Activated CD8-positive, alpha-beta memory T cell treated with anti-CD3 and anti-CD28 coated beads, Interleukin-2, amount 10 ng/mL, durations not matched to agents 7 days and 5 days (primary cell): ENCODE measurements at regions not wholly inside any gene's neighbourhood (a gene's known extent, or its start where the extent isn't known, plus 50 kb on each side); places are given as distances from the start of the nearest gene placed in this dataset.

Experiments
- ATAC-seq: fragments of 150-1000 bp; cut with Tn5 transposase; one replicate; pipeline ENCODE4 v1.10.0; 2021; ENCODE audit warnings: moderate library complexity
- CTCF ChIA-PET: fragments of 350-600 bp; sonication (Branson Sonifier 250); formaldehyde crosslinking; loops from one replicate; lab custom pipeline; 2021; ENCODE audit warnings: antibody characterized with exemption; lab: Charles Lee
- DNase-seq: peaks from one replicate; pipeline ENCODE4 v3.0.0-alpha.2; 2020
- H3K27ac Mint-ChIP-seq: one replicate; pipeline ENCODE4 v1.8.0; 2021; ENCODE audit warnings: mild to moderate bottlenecking, mixed read lengths
- H3K27me3 Mint-ChIP-seq: one replicate; pipeline ENCODE4 v1.8.0; 2021; ENCODE audit warnings: mixed read lengths
- H3K36me3 Mint-ChIP-seq: one replicate; pipeline ENCODE4 v1.8.0; 2021; ENCODE audit warnings: mild to moderate bottlenecking, mixed read lengths
- H3K4me1 Mint-ChIP-seq: one replicate; pipeline ENCODE4 v1.8.0; 2021; ENCODE audit warnings: mixed read lengths
- H3K4me3 Mint-ChIP-seq: one replicate; pipeline ENCODE4 v1.8.0; 2021; ENCODE audit warnings: mild to moderate bottlenecking, moderate library complexity, mixed read lengths
- H3K9me3 Mint-ChIP-seq: one replicate; pipeline ENCODE4 v1.8.0; 2022; ENCODE audit warnings: low read depth, mixed read lengths

DNA sequence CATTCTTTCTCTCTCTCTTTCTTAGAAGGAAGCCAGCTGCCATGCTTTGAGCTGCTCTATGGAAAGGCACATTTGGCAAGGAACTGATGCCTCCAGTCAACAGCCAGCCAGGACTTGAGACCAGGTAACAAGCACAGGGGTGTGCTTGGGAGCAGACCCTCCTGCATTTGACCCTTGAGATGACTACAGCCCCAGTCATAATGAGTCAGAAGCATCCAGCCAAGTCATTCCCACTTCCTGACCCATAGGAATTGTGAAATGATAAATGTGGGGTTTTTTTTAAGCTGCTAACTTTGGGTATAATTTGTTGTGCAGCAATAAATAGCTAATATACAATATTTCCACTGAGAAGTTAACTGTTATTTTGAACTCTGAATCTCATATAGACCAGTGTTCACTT is 446.9 kb downstream of the GRXCR1 start:
- CTCF ChIA-PET = no interaction called here

DNA sequence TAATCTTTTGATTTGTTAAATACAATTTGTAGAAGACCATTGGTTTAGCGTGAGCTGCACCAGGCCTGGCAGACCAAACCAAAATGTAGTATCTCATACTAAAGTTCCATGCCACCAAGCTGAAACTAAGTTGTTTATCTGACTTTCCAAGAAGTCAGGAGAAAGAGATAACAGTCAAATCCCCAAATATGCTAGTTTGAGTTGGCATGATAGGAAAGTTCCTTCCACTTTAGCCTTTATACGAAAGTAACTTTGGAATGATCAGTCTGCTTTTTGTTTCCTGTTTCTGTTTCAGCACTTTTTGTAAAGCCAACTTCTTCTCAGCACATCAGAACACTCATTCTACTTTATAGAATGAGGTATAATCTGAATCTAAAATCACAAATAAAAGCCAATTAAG is 449.2 kb downstream of the GRXCR1 start:
- CTCF ChIA-PET = no interaction called here
- no peak for ATAC-seq
- no peak overlapping the region for H3K27ac Mint-ChIP-seq
- DNase-seq = no peak
- peaks cover 4% of the 10 kb centered on the region for H3K9me3 Mint-ChIP-seq
- H3K4me1 Mint-ChIP-seq = no peaks in the 10 kb centered on the region
- no peak overlapping the region for H3K4me3 Mint-ChIP-seq
- H3K36me3 Mint-ChIP-seq = no peaks in the 10 kb centered on the region
- no peaks in the 10 kb centered on the region for H3K27me3 Mint-ChIP-seq

More for the DNA sequence above, 446.9 kb downstream of the GRXCR1 start:
- Mint-ChIP-seq H3K27me3 (no peaks in the 10 kb centered on the region), H3K4me1 (no peaks in the 10 kb centered on the region), H3K27ac (no peak overlapping the region), H3K4me3 (no peak overlapping the region), H3K9me3 (peaks cover 4% of the 10 kb centered on the region), H3K36me3 (no peaks in the 10 kb centered on the region)
- DNase-seq = no peak
- no peak for ATAC-seq

DNA sequence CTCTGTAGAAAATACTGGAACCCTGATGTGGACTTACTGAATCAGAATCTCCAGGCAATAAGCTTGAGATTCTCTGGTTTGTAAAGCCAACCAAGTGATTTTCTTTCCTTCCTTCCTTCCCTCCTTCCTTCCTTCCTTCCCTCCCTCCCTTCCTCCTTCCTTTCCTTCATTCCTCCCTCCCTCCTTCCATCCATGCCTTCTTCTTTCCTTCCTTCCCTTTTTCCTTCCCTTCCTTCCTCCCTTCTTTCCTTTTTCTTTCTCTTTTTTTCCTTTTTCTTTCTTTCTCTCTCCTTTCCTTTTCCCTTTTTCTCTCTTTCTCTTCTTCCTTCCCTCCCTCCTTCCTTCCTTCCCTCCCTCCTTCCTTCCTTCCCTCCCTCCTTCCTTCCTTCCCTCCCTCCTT is 450.8 kb downstream of the GRXCR1 start:
- H3K9me3 Mint-ChIP-seq = peaks cover 4% of the 10 kb centered on the region
- CTCF ChIA-PET = no interaction called here
- H3K27me3 Mint-ChIP-seq = no peaks in the 10 kb centered on the region
- H3K36me3 Mint-ChIP-seq = no peaks in the 10 kb centered on the region
- DNase-seq (no peak), ATAC-seq (no peak)
- H3K4me1 Mint-ChIP-seq = no peaks in the 10 kb centered on the region
- no peak overlapping the region for H3K4me3 Mint-ChIP-seq
- no peak overlapping the region for H3K27ac Mint-ChIP-seq

- H3K27me3 Mint-ChIP-seq = no peaks in the 10 kb centered on the region
- CTCF ChIA-PET = no interaction called here
- H3K27ac Mint-ChIP-seq = no peak overlapping the region
- ATAC-seq (no peak), DNase-seq (no peak)
- H3K9me3 Mint-ChIP-seq = no peaks in the 10 kb centered on the region
- H3K36me3 Mint-ChIP-seq = no peaks in the 10 kb centered on the region
- H3K4me3 Mint-ChIP-seq = no peak overlapping the region
- H3K4me1 Mint-ChIP-seq = no peaks in the 10 kb centered on the region
Observed at GRCh38 chr4:43345323-43345925, 452.9 kb downstream of the GRXCR1 start.

DNA sequence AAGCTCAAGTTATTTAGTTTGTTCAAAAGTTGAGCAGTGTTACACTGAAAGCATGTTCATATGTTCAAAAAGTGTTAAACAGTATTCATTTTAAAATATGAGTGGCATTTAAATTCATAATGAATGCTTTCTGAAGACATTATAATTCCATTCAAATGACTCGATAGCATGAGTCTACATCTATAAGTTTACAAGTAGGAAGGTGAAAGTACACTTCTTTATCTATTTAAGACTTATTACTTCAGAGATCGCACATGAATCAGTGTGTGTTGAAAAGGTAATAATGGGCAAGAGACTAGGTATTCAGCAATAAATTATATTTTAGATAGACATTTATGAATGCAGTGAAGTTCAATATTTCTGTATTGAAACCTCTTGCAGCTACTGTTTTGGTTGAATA is 456.1 kb downstream of the GRXCR1 start:
- Mint-ChIP-seq H3K27ac (no peak overlapping the region), H3K4me1 (no peaks in the 10 kb centered on the region), H3K4me3 (no peak overlapping the region), H3K27me3 (no peaks in the 10 kb centered on the region), H3K36me3 (no peaks in the 10 kb centered on the region), H3K9me3 (no peaks in the 10 kb centered on the region)
- DNase-seq (no peak), ATAC-seq (no peak)
- CTCF ChIA-PET = no interaction called here

- H3K9me3 Mint-ChIP-seq = no peaks in the 10 kb centered on the region
- CTCF ChIA-PET = no interaction called here
- H3K36me3 Mint-ChIP-seq = no peaks in the 10 kb centered on the region
- DNase-seq (no peak), ATAC-seq (no peak)
- no peaks in the 10 kb centered on the region for H3K27me3 Mint-ChIP-seq
- H3K27ac Mint-ChIP-seq = no peak overlapping the region
- no peaks in the 10 kb centered on the region for H3K4me1 Mint-ChIP-seq
- no peak overlapping the region for H3K4me3 Mint-ChIP-seq
Observed at GRCh38 chr4:43351970-43352806, 459.7 kb downstream of the GRXCR1 start.

- H3K27ac Mint-ChIP-seq = no peak overlapping the region
- no peak overlapping the region for H3K4me3 Mint-ChIP-seq
- no peaks in the 10 kb centered on the region for H3K36me3 Mint-ChIP-seq
- no peaks in the 10 kb centered on the region for H3K27me3 Mint-ChIP-seq
- ATAC-seq (no peak), DNase-seq (no peak)
- CTCF ChIA-PET = no interaction called here
- H3K4me1 Mint-ChIP-seq = no peaks in the 10 kb centered on the region
- no peaks in the 10 kb centered on the region for H3K9me3 Mint-ChIP-seq
Observed at GRCh38 chr4:43352859-43353258, 460.3 kb downstream of the GRXCR1 start.

GRCh38 chr4:43353552-43353951 is 461.0 kb downstream of the GRXCR1 start:
- ATAC-seq (no peak), DNase-seq (no peak)
- Mint-ChIP-seq H3K4me3 (no peak overlapping the region), H3K4me1 (no peaks in the 10 kb centered on the region), H3K27me3 (no peaks in the 10 kb centered on the region), H3K27ac (no peak overlapping the region), H3K36me3 (no peaks in the 10 kb centered on the region), H3K9me3 (no peaks in the 10 kb centered on the region)
- CTCF ChIA-PET = no interaction called here

- no peaks in the 10 kb centered on the region for H3K4me1 Mint-ChIP-seq
- no peaks in the 10 kb centered on the region for H3K27me3 Mint-ChIP-seq
- no peaks in the 10 kb centered on the region for H3K36me3 Mint-ChIP-seq
Observed at GRCh38 chr4:43356786-43357185, 464.3 kb downstream of the GRXCR1 start.

DNA sequence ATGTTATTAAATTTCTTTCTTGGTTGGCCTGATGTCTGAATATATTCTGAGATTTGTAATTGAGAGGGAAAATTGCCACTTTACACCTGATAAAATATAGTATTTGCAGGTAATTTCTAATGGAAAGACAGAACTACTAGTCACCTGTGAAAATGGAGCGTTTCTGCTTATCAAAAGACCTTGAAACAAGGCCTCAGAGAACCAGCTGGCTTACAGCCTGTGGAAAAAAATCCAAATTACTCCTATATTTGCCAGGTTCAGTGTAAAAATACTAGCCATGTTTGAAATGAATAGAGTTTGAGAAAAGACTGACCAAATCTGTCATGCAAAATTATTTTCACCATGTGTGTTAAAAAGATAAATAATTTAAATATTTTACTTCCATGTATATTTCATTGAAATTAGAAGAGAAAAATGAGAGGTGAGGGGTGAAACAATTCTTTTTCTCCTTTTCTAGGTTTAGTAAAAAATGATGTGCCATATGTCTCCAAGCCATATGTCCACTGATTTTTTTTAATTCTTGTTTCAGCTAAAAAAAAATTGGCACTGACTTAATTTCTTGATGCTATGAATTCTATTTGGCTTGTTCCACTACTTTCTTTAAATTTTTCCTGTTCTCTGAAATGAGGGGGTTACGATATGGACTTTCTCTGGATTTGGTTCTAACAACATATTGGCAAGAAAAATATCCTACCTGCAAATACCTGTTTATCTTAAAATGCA is 464.9 kb downstream of the GRXCR1 start:
- no peaks in the 10 kb centered on the region for H3K4me1 Mint-ChIP-seq
- H3K27ac Mint-ChIP-seq = no peak overlapping the region
- H3K9me3 Mint-ChIP-seq = no peaks in the 10 kb centered on the region
- H3K27me3 Mint-ChIP-seq = no peaks in the 10 kb centered on the region
- no peak overlapping the region for H3K4me3 Mint-ChIP-seq
- DNase-seq (no peak), ATAC-seq (no peak)
- no peaks in the 10 kb centered on the region for H3K36me3 Mint-ChIP-seq
- CTCF ChIA-PET = no interaction called here

More at GRCh38 chr4:43356786-43357185, 464.3 kb downstream of the GRXCR1 start:
- no peaks in the 10 kb centered on the region for H3K9me3 Mint-ChIP-seq
- no peak for ATAC-seq
- H3K4me3 Mint-ChIP-seq = no peak overlapping the region
- no peak overlapping the region for H3K27ac Mint-ChIP-seq
- DNase-seq = no peak
- CTCF ChIA-PET = no interaction called here

- Mint-ChIP-seq H3K36me3 (no peaks in the 10 kb centered on the region), H3K27me3 (no peaks in the 10 kb centered on the region), H3K27ac (no peak overlapping the region), H3K4me3 (no peak overlapping the region), H3K4me1 (no peaks in the 10 kb centered on the region), H3K9me3 (no peaks in the 10 kb centered on the region)
- no peak for DNase-seq
- ATAC-seq = no peak
- CTCF ChIA-PET = no interaction called here
Observed at GRCh38 chr4:43360296-43360695, 467.8 kb downstream of the GRXCR1 start.

GRCh38 chr4:43362875-43363636 is 470.5 kb downstream of the GRXCR1 start:
- DNase-seq (no peak), ATAC-seq (no peak)
- Mint-ChIP-seq H3K4me1 (no peaks in the 10 kb centered on the region), H3K4me3 (no peak overlapping the region), H3K27ac (no peak overlapping the region), H3K27me3 (no peaks in the 10 kb centered on the region), H3K9me3 (peaks cover 2% of the 10 kb centered on the region), H3K36me3 (no peaks in the 10 kb centered on the region)
- CTCF ChIA-PET = no interaction called here

- H3K4me3 Mint-ChIP-seq = no peak overlapping the region
- CTCF ChIA-PET = no interaction called here
- peaks cover 4% of the 10 kb centered on the region for H3K9me3 Mint-ChIP-seq
- no peaks in the 10 kb centered on the region for H3K36me3 Mint-ChIP-seq
- no peaks in the 10 kb centered on the region for H3K27me3 Mint-ChIP-seq
- no peak overlapping the region for H3K27ac Mint-ChIP-seq
- DNase-seq = no peak
- ATAC-seq = no peak
- H3K4me1 Mint-ChIP-seq = no peaks in the 10 kb centered on the region
Observed at GRCh38 chr4:43369036-43369594, 476.6 kb downstream of the GRXCR1 start.
